ENCODE measurements at regions not wholly inside any gene's neighbourhood (a gene's known extent, or its start where the extent isn't known, plus 50 kb on each side); places are given as distances from the start of the nearest gene placed in this dataset.
"Not testable (repeated sequence)": the region's sequence is repeated elsewhere in the genome, so short reads cannot be mapped to it uniquely, and the experiment has no call there.

DNA sequence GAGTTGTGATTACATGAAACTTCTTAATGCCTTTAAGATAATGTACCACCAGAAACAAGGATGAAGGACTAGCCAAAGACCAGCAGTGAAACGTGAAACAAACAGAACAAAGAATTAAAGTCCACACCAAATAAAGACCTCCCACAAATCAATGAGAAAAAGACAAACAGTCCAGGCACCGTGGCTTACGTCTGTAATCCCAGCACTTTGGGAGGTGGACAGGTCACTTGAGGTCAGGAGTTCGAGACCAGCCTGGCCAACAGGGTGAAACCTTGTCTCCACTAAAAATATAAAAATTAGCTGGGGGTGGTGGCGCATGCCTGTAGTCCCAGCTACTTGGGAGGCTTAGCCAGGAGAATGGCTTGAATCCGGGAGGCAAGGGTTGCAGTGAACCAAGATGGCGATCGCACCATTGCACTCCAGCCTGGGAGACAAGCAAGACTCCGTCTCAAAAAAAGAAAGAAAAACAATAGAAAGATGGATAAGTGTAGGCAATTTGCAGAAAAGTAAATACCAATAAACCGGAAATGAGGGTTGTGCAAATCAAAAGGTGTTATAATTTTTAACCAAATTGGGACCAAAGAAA lies 167.8 kb upstream of the GRK3 start:
- H3K27me3 Mint-ChIP-seq (ENCODE audit: low read depth), result no peaks in the 10 kb centered on the region
- peaks cover 1% of the 10 kb centered on the region for H3K36me3 Mint-ChIP-seq (ENCODE audit: low read depth)
- H3K4me3 Mint-ChIP-seq (ENCODE audit: unreplicated experiment), result no peak overlapping the region
- H3K4me1 Mint-ChIP-seq (ENCODE audit: low read depth), result peaks cover 17% of the 10 kb centered on the region
- H3K9me3 Mint-ChIP-seq (ENCODE audit: low read depth), result no peaks in the 10 kb centered on the region
- no peak for DNase-seq (ENCODE audit: low spot score)
- TF ChIP-seq, protein P1, sequence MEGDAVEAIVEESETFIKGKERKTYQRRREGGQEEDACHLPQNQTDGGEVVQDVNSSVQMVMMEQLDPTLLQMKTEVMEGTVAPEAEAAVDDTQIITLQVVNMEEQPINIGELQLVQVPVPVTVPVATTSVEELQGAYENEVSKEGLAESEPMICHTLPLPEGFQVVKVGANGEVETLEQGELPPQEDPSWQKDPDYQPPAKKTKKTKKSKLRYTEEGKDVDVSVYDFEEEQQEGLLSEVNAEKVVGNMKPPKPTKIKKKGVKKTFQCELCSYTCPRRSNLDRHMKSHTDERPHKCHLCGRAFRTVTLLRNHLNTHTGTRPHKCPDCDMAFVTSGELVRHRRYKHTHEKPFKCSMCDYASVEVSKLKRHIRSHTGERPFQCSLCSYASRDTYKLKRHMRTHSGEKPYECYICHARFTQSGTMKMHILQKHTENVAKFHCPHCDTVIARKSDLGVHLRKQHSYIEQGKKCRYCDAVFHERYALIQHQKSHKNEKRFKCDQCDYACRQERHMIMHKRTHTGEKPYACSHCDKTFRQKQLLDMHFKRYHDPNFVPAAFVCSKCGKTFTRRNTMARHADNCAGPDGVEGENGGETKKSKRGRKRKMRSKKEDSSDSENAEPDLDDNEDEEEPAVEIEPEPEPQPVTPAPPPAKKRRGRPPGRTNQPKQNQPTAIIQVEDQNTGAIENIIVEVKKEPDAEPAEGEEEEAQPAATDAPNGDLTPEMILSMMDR (IDR thresholded peaks at IDR 0.05), result no peak
- H3K27ac Mint-ChIP-seq (ENCODE audit: unreplicated experiment), result no peak overlapping the region

DNA sequence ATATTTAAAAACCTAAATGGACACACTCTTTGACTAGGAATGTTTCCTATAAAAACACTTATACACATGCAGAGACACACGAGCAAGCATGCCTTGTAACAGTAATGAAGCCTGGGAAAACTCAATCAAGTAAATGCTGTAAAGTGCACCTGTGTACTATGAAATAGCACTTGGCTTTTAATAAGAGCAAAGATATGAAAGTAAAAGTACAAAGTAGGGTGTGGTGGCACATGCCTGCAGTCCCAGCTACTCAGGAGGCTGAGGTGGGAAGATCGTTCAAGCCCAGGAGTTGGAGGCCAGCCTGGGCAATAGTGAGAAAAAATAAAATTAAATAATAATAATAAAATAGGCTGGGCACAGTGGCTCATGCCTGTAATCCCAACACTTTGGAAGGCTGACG lies 166.9 kb upstream of the GRK3 start:
- Mint-ChIP-seq H3K4me1 (ENCODE audit: low read depth) (peaks cover 26% of the 10 kb centered on the region), H3K36me3 (ENCODE audit: low read depth) (peaks cover 1% of the 10 kb centered on the region), H3K27ac (ENCODE audit: unreplicated experiment) (no peak overlapping the region), H3K27me3 (ENCODE audit: low read depth) (no peaks in the 10 kb centered on the region), H3K9me3 (ENCODE audit: low read depth) (no peaks in the 10 kb centered on the region), H3K4me3 (ENCODE audit: unreplicated experiment) (no peak overlapping the region)
- DNase-seq (ENCODE audit: low spot score), result peak; percentile 5
- TF ChIP-seq, protein P1 (IDR thresholded peaks at IDR 0.05), result no peak

DNA sequence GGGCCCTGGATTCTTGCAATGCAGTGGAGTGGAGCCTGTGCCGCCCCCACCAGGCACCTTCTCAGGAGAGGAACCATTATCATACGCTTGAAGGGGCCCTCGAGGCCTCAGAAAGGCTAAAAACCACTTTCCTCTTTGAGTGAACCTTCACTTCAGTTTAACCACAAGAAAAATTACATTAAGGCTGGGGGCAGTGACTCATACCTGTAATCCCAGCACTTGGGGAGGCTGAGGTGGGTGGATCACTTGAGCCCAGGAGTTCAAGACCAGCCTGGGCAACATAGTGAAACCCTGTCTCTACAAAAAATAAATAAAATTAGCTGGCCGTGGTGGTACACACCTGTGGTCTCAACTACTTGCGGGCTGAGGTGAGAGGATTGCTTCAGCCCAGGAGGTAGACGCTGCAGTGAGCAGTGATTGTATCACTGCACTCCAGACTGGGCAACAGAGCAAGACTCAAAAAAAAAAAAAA lies 165.8 kb upstream of the GRK3 start:
- DNase-seq (ENCODE audit: low spot score); H3K36me3 Mint-ChIP-seq (ENCODE audit: low read depth); H3K4me3 Mint-ChIP-seq (ENCODE audit: unreplicated experiment); H3K9me3 Mint-ChIP-seq (ENCODE audit: low read depth); H3K27me3 Mint-ChIP-seq (ENCODE audit: low read depth); H3K27ac Mint-ChIP-seq (ENCODE audit: unreplicated experiment): not testable (repeated sequence)
- peaks cover 36% of the 10 kb centered on the region for H3K4me1 Mint-ChIP-seq (ENCODE audit: low read depth)

DNA sequence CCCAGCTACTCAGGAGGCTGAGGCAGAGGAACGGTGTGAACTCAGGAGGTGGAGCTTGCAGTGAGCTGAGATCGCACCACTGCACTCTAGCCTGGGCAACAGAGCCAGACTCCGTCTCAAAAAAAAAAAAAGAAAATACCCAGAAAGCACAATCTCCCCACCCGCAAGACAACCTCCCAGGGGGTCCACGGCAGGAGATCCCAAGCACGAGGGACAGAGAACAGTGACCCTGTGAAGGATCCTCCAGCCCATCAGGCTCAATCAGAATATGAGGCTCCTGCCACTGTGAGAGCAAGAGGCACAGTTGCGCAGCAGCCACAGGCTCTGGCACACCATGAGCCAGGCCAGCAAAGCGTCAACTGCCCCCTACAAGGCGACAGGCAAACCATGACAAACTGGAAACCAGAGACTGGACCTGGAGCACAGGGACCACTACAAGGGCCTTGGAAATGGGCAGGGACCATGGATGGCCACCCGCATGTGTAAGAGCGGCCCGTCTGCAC lies 164.8 kb upstream of the GRK3 start:
- H3K4me3 Mint-ChIP-seq (ENCODE audit: unreplicated experiment), result no peak overlapping the region
- peaks cover 1% of the 10 kb centered on the region for H3K36me3 Mint-ChIP-seq (ENCODE audit: low read depth)
- no peaks in the 10 kb centered on the region for H3K9me3 Mint-ChIP-seq (ENCODE audit: low read depth)
- no peak overlapping the region for H3K27ac Mint-ChIP-seq (ENCODE audit: unreplicated experiment)
- peaks cover 44% of the 10 kb centered on the region for H3K4me1 Mint-ChIP-seq (ENCODE audit: low read depth)
- H3K27me3 Mint-ChIP-seq (ENCODE audit: low read depth), result no peaks in the 10 kb centered on the region
- DNase-seq (ENCODE audit: low spot score), result no peak
- TF ChIP-seq, protein P1 (IDR thresholded peaks at IDR 0.05), result no peak

DNA sequence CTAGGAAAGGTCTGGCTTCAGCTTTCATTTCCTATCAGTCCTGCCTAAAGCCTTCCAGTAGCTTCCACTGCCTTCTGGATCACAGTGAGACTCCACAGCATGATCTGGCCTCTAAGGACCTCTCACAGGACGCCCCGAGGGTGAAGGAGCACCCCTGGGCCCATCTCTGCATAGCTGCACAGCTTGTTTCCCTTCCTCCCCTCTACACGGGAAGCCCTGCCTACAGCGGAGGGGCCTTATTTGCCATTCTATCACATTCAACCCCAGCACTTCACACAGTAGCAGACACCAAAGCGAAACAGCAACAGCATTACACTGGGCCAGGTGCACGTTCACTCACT lies 162.3 kb upstream of the GRK3 start:
- Mint-ChIP-seq H3K27me3 (ENCODE audit: low read depth) (no peaks in the 10 kb centered on the region), H3K27ac (ENCODE audit: unreplicated experiment) (no peak overlapping the region), H3K4me1 (ENCODE audit: low read depth) (peaks cover 44% of the 10 kb centered on the region), H3K4me3 (ENCODE audit: unreplicated experiment) (no peak overlapping the region), H3K36me3 (ENCODE audit: low read depth) (no peaks in the 10 kb centered on the region), H3K9me3 (ENCODE audit: low read depth) (no peaks in the 10 kb centered on the region)
- DNase-seq (ENCODE audit: low spot score), result no peak
- TF ChIP-seq, protein P1 (IDR thresholded peaks at IDR 0.05), result no peak

Measured in chondrocyte (in vitro differentiated cells).